Loucy (cell line): ENCODE measurements at regions not wholly inside any gene's neighbourhood (a gene's known extent, or its start where the extent isn't known, plus 50 kb on each side); places are given as distances from the start of the nearest gene placed in this dataset.
"Not testable (repeated sequence)": the region's sequence is repeated elsewhere in the genome, so short reads cannot be mapped to it uniquely, and the experiment has no call there.

Experiments
- H2AFZ ChIP-seq: fragments of 200-600 bp; sonication (generic); 2 replicates; pipeline ENCODE4 v1.6.0; 2016; ENCODE audit warnings: antibody characterized with exemption, mild to moderate bottlenecking, low read length, moderate library complexity
- H3F3A ChIP-seq: fragments of 200-600 bp; 2 replicates; pipeline ENCODE4 v1.6.0; 2016; ENCODE audit warnings: antibody characterized with exemption, low read depth, mild to moderate bottlenecking
- H3K27me3 ChIP-seq: fragments of 200-600 bp; sonication (generic); 2 replicates; pipeline ENCODE4 v1.6.1; 2014; ENCODE audit warnings: low read length, mild to moderate bottlenecking; ENCODE audit not compliant: insufficient read depth, poor library complexity, severe bottlenecking
- H3K36me3 ChIP-seq: fragments of 200-600 bp; sonication (generic); 2 replicates; pipeline ENCODE4 v1.6.1; 2016; ENCODE audit warnings: low read length; ENCODE audit not compliant: insufficient read depth
- H3K4me1 ChIP-seq: fragments of 200-600 bp; sonication (generic); 2 replicates; pipeline ENCODE4 v1.5.1; 2014; ENCODE audit warnings: low read length, mild to moderate bottlenecking; ENCODE audit not compliant: insufficient read depth, poor library complexity, severe bottlenecking
- H3K4me2 ChIP-seq: fragments of 200-600 bp; sonication (generic); 2 replicates; pipeline ENCODE4 v1.6.0; 2014; ENCODE audit warnings: antibody characterized with exemption, low read length, low read depth, mild to moderate bottlenecking; ENCODE audit not compliant: poor library complexity, severe bottlenecking
- H3K4me3 ChIP-seq: fragments of 200-600 bp; sonication (generic); 2 replicates; pipeline ENCODE4 v1.5.1; 2014; ENCODE audit warnings: low read length, mild to moderate bottlenecking, mixed read lengths; ENCODE audit not compliant: poor library complexity, severe bottlenecking
- H3K79me2 ChIP-seq: fragments of 200-600 bp; sonication (generic); 2 replicates; pipeline ENCODE4 v1.6.1; 2014; ENCODE audit warnings: low read length; ENCODE audit not compliant: insufficient read depth
- H3K9ac ChIP-seq: fragments of 200-600 bp; sonication (generic); 2 replicates; pipeline ENCODE4 v1.6.0; 2014; ENCODE audit warnings: mild to moderate bottlenecking, low read depth, low read length, moderate library complexity; ENCODE audit not compliant: poor library complexity, severe bottlenecking
- H3K9me2 ChIP-seq: fragments of 200-600 bp; sonication (generic); replicated peaks from 2 replicates; pipeline ENCODE4 v1.6.1; 2016; ENCODE audit warnings: low read depth, low read length, mixed read lengths
- H3K9me3 ChIP-seq: fragments of 200-600 bp; sonication (generic); 2 replicates; pipeline ENCODE4 v1.6.1; 2014; ENCODE audit warnings: mild to moderate bottlenecking, antibody characterized with exemption, low read length, low read depth; ENCODE audit not compliant: insufficient read depth
- H4K20me1 ChIP-seq: fragments of 200-600 bp; sonication (generic); 2 replicates; pipeline ENCODE4 v1.6.0; 2014; ENCODE audit warnings: antibody characterized with exemption, low read length, mild to moderate bottlenecking; ENCODE audit not compliant: insufficient read depth, poor library complexity, severe bottlenecking
- CTCF ChIP-seq: fragments of 200-600 bp; sonication (generic); conservative IDR thresholded peaks from 2 replicates; pipeline ENCODE4 v1.5.1; 2014; ENCODE audit warnings: mild to moderate bottlenecking, antibody characterized with exemption, low read length
- EZH2phosphoT487 ChIP-seq: fragments of 200-600 bp; IDR thresholded peaks from 2 replicates; pipeline ENCODE4 v1.6.1; 2018; ENCODE audit warnings: antibody characterized with exemption, mild to moderate bottlenecking, moderate library complexity, borderline replicate concordance

GRCh38 chr18:53843763-53844162 is 380.7 kb downstream of the MBD2 start:
- Histone ChIP-seq H3K4me2 (peak overlapping the region; percentile 1), H3K79me2 (no peaks in the 10 kb centered on the region), H4K20me1 (no peaks in the 10 kb centered on the region), H3K4me3 (no peak overlapping the region), H3K27me3 (no peaks in the 10 kb centered on the region), H3K36me3 (no peaks in the 10 kb centered on the region), H2AFZ (no peak overlapping the region), H3K9ac (no peak overlapping the region), H3K4me1 (peaks cover 2% of the 10 kb centered on the region), H3K9me3 (no peaks in the 10 kb centered on the region), H3K9me2 (no peaks in the 10 kb centered on the region), H3F3A (no peaks in the 10 kb centered on the region)
- TF ChIP-seq EZH2phosphoT487 (no peak), CTCF (no peak)

- Histone ChIP-seq H3K27me3 (no peaks in the 10 kb centered on the region), H3K4me3 (no peak overlapping the region), H3F3A (no peaks in the 10 kb centered on the region), H3K4me2 (peak overlapping the region; percentile 1), H4K20me1 (no peaks in the 10 kb centered on the region), H3K9me3 (no peaks in the 10 kb centered on the region), H3K4me1 (peaks cover 2% of the 10 kb centered on the region), H3K9ac (no peak overlapping the region), H3K79me2 (no peaks in the 10 kb centered on the region), H2AFZ (no peak overlapping the region), H3K36me3 (no peaks in the 10 kb centered on the region), H3K9me2 (no peaks in the 10 kb centered on the region)
- TF ChIP-seq CTCF (no peak), EZH2phosphoT487 (no peak)
Observed at GRCh38 chr18:53843113-53843760, 381.2 kb downstream of the MBD2 start.

- Histone ChIP-seq H3K4me3 (no peak overlapping the region), H2AFZ (no peak overlapping the region), H3K27me3 (no peaks in the 10 kb centered on the region), H3K36me3 (no peaks in the 10 kb centered on the region), H4K20me1 (no peaks in the 10 kb centered on the region), H3K9ac (no peak overlapping the region), H3K9me3 (peaks cover 8% of the 10 kb centered on the region; the same call in 1 of the 2 replicates), H3K4me2 (no peak overlapping the region), H3F3A (no peaks in the 10 kb centered on the region), H3K79me2 (no peaks in the 10 kb centered on the region), H3K9me2 (no peaks in the 10 kb centered on the region), H3K4me1 (peaks cover 2% of the 10 kb centered on the region)
- no peak for TF ChIP-seq CTCF
- TF ChIP-seq EZH2phosphoT487 = no peak
Observed at GRCh38 chr18:53838746-53839145, 385.7 kb downstream of the MBD2 start.

- H3K4me2 ChIP-seq, H2AFZ ChIP-seq, H3K4me3 ChIP-seq, H3K27me3 ChIP-seq, H3K9me2 ChIP-seq, H3K4me1 ChIP-seq, H3K36me3 ChIP-seq, H3K9me3 ChIP-seq, H3K9ac ChIP-seq, H3F3A ChIP-seq, H3K79me2 ChIP-seq, H4K20me1 ChIP-seq: not testable (repeated sequence)
Observed at GRCh38 chr18:53821141-53821540, 403.3 kb downstream of the MBD2 start.
